Upper lobe of left lung (tissue), 4 donors: ENCODE measurements at regions not wholly inside any gene's neighbourhood (a gene's known extent, or its start where the extent isn't known, plus 50 kb on each side); places are given as distances from the start of the nearest gene placed in this dataset.

Source experiments
- CTCF ChIP-seq, 6 experiments: fragments of 450-650 bp in 4 of 6; fragments of 200-600 bp in 2 of 6; sonication (generic) in 2 of 6; IDR thresholded peaks; one replicate each; pipeline ENCODE4 v1.5.1; 2016 to 2019; ENCODE audit warnings: antibody characterized with exemption in 6 of 6
- EP300 ChIP-seq, 4 donors: sonication (generic); formaldehyde crosslinking; IDR thresholded peaks; one replicate each; pipeline ENCODE4 v1.5.1; 2017; ENCODE audit warnings: antibody characterized with exemption in 4 of 4, control low read depth in 2 of 4
- POLR2A ChIP-seq, 4 donors: fragments of 450-650 bp; IDR thresholded peaks; one replicate each; pipeline ENCODE4 v1.5.1; 2016 to 2017; ENCODE audit warnings: antibody characterized with exemption in 4 of 4, mild to moderate bottlenecking in 2 of 4
- POLR2AphosphoS5 ChIP-seq, 2 donors: sonication (generic); formaldehyde crosslinking; IDR thresholded peaks; one replicate each; pipeline ENCODE4 v1.5.1; 2017; ENCODE audit warnings: antibody characterized with exemption in 2 of 2

DNA sequence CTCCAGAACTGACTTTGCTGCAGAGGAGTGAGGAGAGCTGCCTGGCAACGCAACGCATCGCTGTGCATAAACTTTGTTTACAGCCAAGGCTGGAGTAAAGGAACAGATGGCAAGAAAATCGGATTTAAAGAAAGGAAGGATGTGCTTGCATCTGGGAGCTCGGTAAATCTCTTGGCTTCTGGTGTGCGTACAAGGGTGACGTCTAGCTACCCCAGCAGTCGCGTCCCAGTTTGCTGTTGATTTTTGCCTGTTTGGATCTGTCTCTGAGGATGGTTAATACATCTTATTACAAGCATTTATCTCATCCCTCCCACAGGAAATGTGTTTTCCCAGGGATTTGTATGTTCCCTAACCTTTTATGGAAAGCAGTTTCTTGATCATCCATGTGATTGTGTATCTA lies 73.3 kb upstream of the RALGPS2 start:
- TF ChIP-seq CTCF (IDR thresholded peaks at IDR 0.05), result no peak
- TF ChIP-seq POLR2A (IDR thresholded peaks at IDR 0.05), result no peak
- no peak for TF ChIP-seq POLR2AphosphoS5 (IDR thresholded peaks at IDR 0.05)
- TF ChIP-seq EP300 (IDR thresholded peaks at IDR 0.05), result no peak
